ENCODE measurements at regions not wholly inside any gene's neighbourhood (a gene's known extent, or its start where the extent isn't known, plus 50 kb on each side); places are given as distances from the start of the nearest gene placed in this dataset.
A peak's percentile ranks its signal among the peaks of the same experiment; 100 is the strongest.

GRCh38 chr11:95593111-95593510 is 196.5 kb downstream of the FAM76B start:
- H3K27me3 Mint-ChIP-seq = no peaks in the 10 kb centered on the region
- H3K9me3 Mint-ChIP-seq = no peaks in the 10 kb centered on the region
- H3K4me1 Mint-ChIP-seq = no peaks in the 10 kb centered on the region
- no peak overlapping the region for H3K27ac Mint-ChIP-seq
- no peak overlapping the region for H3K4me3 Mint-ChIP-seq
- no peak for ATAC-seq (replicated peaks)
- H3K36me3 Mint-ChIP-seq (ENCODE audit: low read depth) = no peaks in the 10 kb centered on the region

- H3K4me3 Mint-ChIP-seq = no peak overlapping the region
- no peaks in the 10 kb centered on the region for H3K27me3 Mint-ChIP-seq
Observed at GRCh38 chr11:95592471-95592870, 197.1 kb downstream of the FAM76B start.

GRCh38 chr11:95589893-95590612 is 199.5 kb downstream of the FAM76B start:
- no peaks in the 10 kb centered on the region for H3K36me3 Mint-ChIP-seq (ENCODE audit: low read depth)
- no peak overlapping the region for H3K4me3 Mint-ChIP-seq
- H3K4me1 Mint-ChIP-seq = no peaks in the 10 kb centered on the region
- H3K27me3 Mint-ChIP-seq = no peaks in the 10 kb centered on the region
- ATAC-seq (replicated peaks) = no peak
- H3K27ac Mint-ChIP-seq = no peak overlapping the region
- H3K9me3 Mint-ChIP-seq = no peaks in the 10 kb centered on the region

More at GRCh38 chr11:95592471-95592870, 197.1 kb downstream of the FAM76B start:
- Mint-ChIP-seq H3K4me1 (no peaks in the 10 kb centered on the region), H3K27ac (no peak overlapping the region), H3K36me3 (ENCODE audit: low read depth) (no peaks in the 10 kb centered on the region), H3K9me3 (no peaks in the 10 kb centered on the region)
- ATAC-seq (replicated peaks) = no peak

GRCh38 chr11:95588821-95589220 is 200.8 kb downstream of the FAM76B start:
- ATAC-seq (replicated peaks) = peak; percentile 37
- H3K4me1 Mint-ChIP-seq = peaks cover 5% of the 10 kb centered on the region
- H3K9me3 Mint-ChIP-seq = no peaks in the 10 kb centered on the region
- H3K36me3 Mint-ChIP-seq (ENCODE audit: low read depth) = no peaks in the 10 kb centered on the region
- no peak overlapping the region for H3K27ac Mint-ChIP-seq
- H3K27me3 Mint-ChIP-seq = no peaks in the 10 kb centered on the region
- H3K4me3 Mint-ChIP-seq = no peak overlapping the region

- ATAC-seq (replicated peaks) = no peak
- Mint-ChIP-seq H3K27me3 (no peaks in the 10 kb centered on the region), H3K36me3 (ENCODE audit: low read depth) (no peaks in the 10 kb centered on the region), H3K4me3 (no peak overlapping the region), H3K27ac (no peak overlapping the region), H3K4me1 (peaks cover 5% of the 10 kb centered on the region), H3K9me3 (peaks cover 4% of the 10 kb centered on the region)
Observed at GRCh38 chr11:95586661-95587060, 202.9 kb downstream of the FAM76B start.

GRCh38 chr11:95586155-95586554 is 203.4 kb downstream of the FAM76B start:
- Mint-ChIP-seq H3K4me3 (no peak overlapping the region), H3K27ac (no peak overlapping the region), H3K4me1 (peaks cover 5% of the 10 kb centered on the region), H3K27me3 (no peaks in the 10 kb centered on the region), H3K36me3 (ENCODE audit: low read depth) (no peaks in the 10 kb centered on the region), H3K9me3 (peaks cover 4% of the 10 kb centered on the region)
- no peak for ATAC-seq (replicated peaks)

- no peak overlapping the region for H3K27ac Mint-ChIP-seq
Observed at GRCh38 chr11:95585752-95586077, 203.9 kb downstream of the FAM76B start.

GRCh38 chr11:95585069-95585751 is 204.4 kb downstream of the FAM76B start:
- Mint-ChIP-seq H3K9me3 (peaks cover 4% of the 10 kb centered on the region), H3K36me3 (ENCODE audit: low read depth) (no peaks in the 10 kb centered on the region), H3K27ac (no peak overlapping the region), H3K4me3 (no peak overlapping the region), H3K4me1 (peaks cover 5% of the 10 kb centered on the region), H3K27me3 (no peaks in the 10 kb centered on the region)
- ATAC-seq (replicated peaks) = peak; percentile 30

More at GRCh38 chr11:95585752-95586077, 203.9 kb downstream of the FAM76B start:
- no peak overlapping the region for H3K4me3 Mint-ChIP-seq
- H3K9me3 Mint-ChIP-seq = peaks cover 4% of the 10 kb centered on the region
- ATAC-seq (replicated peaks) = peak; percentile 6
- H3K27me3 Mint-ChIP-seq = no peaks in the 10 kb centered on the region
- peaks cover 5% of the 10 kb centered on the region for H3K4me1 Mint-ChIP-seq
- H3K36me3 Mint-ChIP-seq (ENCODE audit: low read depth) = no peaks in the 10 kb centered on the region

GRCh38 chr11:95584589-95584988 is 205.0 kb downstream of the FAM76B start:
- Mint-ChIP-seq H3K4me1 (peaks cover 5% of the 10 kb centered on the region), H3K27ac (no peak overlapping the region), H3K27me3 (no peaks in the 10 kb centered on the region), H3K4me3 (no peak overlapping the region), H3K36me3 (ENCODE audit: low read depth) (no peaks in the 10 kb centered on the region), H3K9me3 (peaks cover 5% of the 10 kb centered on the region)
- ATAC-seq (replicated peaks) = peak; percentile 62

GRCh38 chr11:95584180-95584579 is 205.4 kb downstream of the FAM76B start:
- H3K36me3 Mint-ChIP-seq (ENCODE audit: low read depth) = no peaks in the 10 kb centered on the region
- no peak overlapping the region for H3K4me3 Mint-ChIP-seq
- peak; percentile 77 for ATAC-seq (replicated peaks)
- H3K27me3 Mint-ChIP-seq = no peaks in the 10 kb centered on the region
- peaks cover 7% of the 10 kb centered on the region for H3K9me3 Mint-ChIP-seq
- no peak overlapping the region for H3K27ac Mint-ChIP-seq
- H3K4me1 Mint-ChIP-seq = peaks cover 5% of the 10 kb centered on the region

- Mint-ChIP-seq H3K9me3 (peaks cover 7% of the 10 kb centered on the region), H3K27ac (peak overlapping the region; percentile 22), H3K4me1 (no peaks in the 10 kb centered on the region), H3K27me3 (no peaks in the 10 kb centered on the region), H3K4me3 (no peak overlapping the region), H3K36me3 (ENCODE audit: low read depth) (no peaks in the 10 kb centered on the region)
- ATAC-seq (replicated peaks) = peak; percentile 99
Observed at GRCh38 chr11:95577716-95578460, 211.7 kb downstream of the FAM76B start.

GRCh38 chr11:95576146-95576845 is 213.3 kb downstream of the FAM76B start:
- Mint-ChIP-seq H3K4me1 (no peaks in the 10 kb centered on the region), H3K36me3 (ENCODE audit: low read depth) (no peaks in the 10 kb centered on the region), H3K4me3 (no peak overlapping the region), H3K27ac (no peak overlapping the region), H3K9me3 (peaks cover 3% of the 10 kb centered on the region), H3K27me3 (peaks cover 4% of the 10 kb centered on the region)
- no peak for ATAC-seq (replicated peaks)

GRCh38 chr11:95575517-95575916 is 214.1 kb downstream of the FAM76B start:
- Mint-ChIP-seq H3K9me3 (peaks cover 3% of the 10 kb centered on the region), H3K4me1 (no peaks in the 10 kb centered on the region), H3K36me3 (ENCODE audit: low read depth) (no peaks in the 10 kb centered on the region), H3K27me3 (peaks cover 4% of the 10 kb centered on the region), H3K27ac (no peak overlapping the region), H3K4me3 (no peak overlapping the region)
- ATAC-seq (replicated peaks) = no peak

- no peaks in the 10 kb centered on the region for H3K4me1 Mint-ChIP-seq
- H3K4me3 Mint-ChIP-seq = no peak overlapping the region
- H3K36me3 Mint-ChIP-seq (ENCODE audit: low read depth) = no peaks in the 10 kb centered on the region
- H3K27me3 Mint-ChIP-seq = peaks cover 4% of the 10 kb centered on the region
- H3K27ac Mint-ChIP-seq = no peak overlapping the region
- H3K9me3 Mint-ChIP-seq = peaks cover 11% of the 10 kb centered on the region
- ATAC-seq (replicated peaks) = no peak
Observed at GRCh38 chr11:95571718-95572260, 217.8 kb downstream of the FAM76B start.
